ENCODE measurements at regions not wholly inside any gene's neighbourhood (a gene's known extent, or its start where the extent isn't known, plus 50 kb on each side); places are given as distances from the start of the nearest gene placed in this dataset.

- no peak overlapping the region for H3K4me3 ChIP-seq
- WGBS: 15% methylated on average over 2 of the region's 2 CpGs
- intact Hi-C loops (cut with DNase I): loop anchor here (2.0 kb wide), 1 partner anchor 735 kb away; no protein-coding TSS in a partner anchor
These were observed 326.6 kb downstream of the ARPP21 start for GRCh38 chr3:35965908-35966307.

GRCh38 chr3:35966629-35967464 is 327.5 kb downstream of the ARPP21 start:
- no peak for DNase-seq (ENCODE audit: extremely low spot score)
- intact Hi-C loops (cut with DNase I): loop anchor here (2.0 kb wide), 1 partner anchor 734 kb away; no protein-coding TSS in a partner anchor
- TF ChIP-seq EP300 (IDR thresholded peaks at IDR 0.05) (no peak), POLR2AphosphoS5 (IDR thresholded peaks at IDR 0.05) (no peak), POLR2A (IDR thresholded peaks at IDR 0.05; ENCODE audit: low read depth) (no peak), CTCF (IDR thresholded peaks at IDR 0.05) (no peak)
- Histone ChIP-seq H3K27ac (replicated peaks in 1 of 4) (no peak overlapping the region), H3K9me3 (no peaks in the 10 kb centered on the region), H3K4me1 (peaks cover 0 to 7% (median 4%) of the 10 kb centered on the region in 4 donors), H3K4me3 (no peak overlapping the region), H3K36me3 (no peaks in the 10 kb centered on the region), H3K27me3 (no peaks in the 10 kb centered on the region)
- 95% methylated on average over 3 of the region's 3 CpGs for WGBS

More at GRCh38 chr3:35965908-35966307, 326.6 kb downstream of the ARPP21 start:
- TF ChIP-seq CTCF (IDR thresholded peaks at IDR 0.05): peak; percentile 40 to 56 (median 48)
- TF ChIP-seq EP300 (IDR thresholded peaks at IDR 0.05): no peak
- Histone ChIP-seq H3K4me1 (peaks cover 0 to 7% (median 4%) of the 10 kb centered on the region in 4 donors), H3K9me3 (no peaks in the 10 kb centered on the region), H3K27ac (replicated peaks in 1 of 4) (no peak overlapping the region), H3K27me3 (no peaks in the 10 kb centered on the region), H3K36me3 (no peaks in the 10 kb centered on the region)
- DNase-seq (ENCODE audit: extremely low spot score): no peak

- no peak for TF ChIP-seq EP300 (IDR thresholded peaks at IDR 0.05)
- TF ChIP-seq POLR2AphosphoS5 (IDR thresholded peaks at IDR 0.05): no peak
- no peak for TF ChIP-seq CTCF (IDR thresholded peaks at IDR 0.05)
- no peak for TF ChIP-seq POLR2A (IDR thresholded peaks at IDR 0.05; ENCODE audit: low read depth)
- Histone ChIP-seq H3K9me3 (no peaks in the 10 kb centered on the region), H3K36me3 (no peaks in the 10 kb centered on the region), H3K4me1 (peaks cover 0 to 7% (median 4%) of the 10 kb centered on the region in 4 donors), H3K4me3 (no peak overlapping the region), H3K27me3 (no peaks in the 10 kb centered on the region), H3K27ac (replicated peaks in 1 of 4) (no peak overlapping the region)
- 52% methylated on average over 1 of the region's 1 CpG for WGBS
- intact Hi-C loops (cut with DNase I): no loop called here
- no peak for DNase-seq (ENCODE audit: extremely low spot score)
These were observed 328.8 kb downstream of the ARPP21 start for GRCh38 chr3:35968043-35968622.

GRCh38 chr3:35969406-35969805 is 330.1 kb downstream of the ARPP21 start:
- no peak overlapping the region for H3K27ac ChIP-seq (replicated peaks in 1 of 4)
- H3K36me3 ChIP-seq: no peaks in the 10 kb centered on the region
- 27% methylated on average over 3 of the region's 3 CpGs for WGBS
- no peaks in the 10 kb centered on the region for H3K27me3 ChIP-seq
- intact Hi-C loops (cut with DNase I): no loop called here
- H3K4me3 ChIP-seq: peak overlapping the region in 2 of 4 donors; percentile 33
- H3K4me1 ChIP-seq: peaks cover 0 to 7% (median 4%) of the 10 kb centered on the region in 4 donors
- no peaks in the 10 kb centered on the region for H3K9me3 ChIP-seq
- no peak for DNase-seq (ENCODE audit: extremely low spot score)
- TF ChIP-seq POLR2A (IDR thresholded peaks at IDR 0.05; ENCODE audit: low read depth) (no peak), EP300 (IDR thresholded peaks at IDR 0.05) (no peak), CTCF (IDR thresholded peaks at IDR 0.05) (no peak), POLR2AphosphoS5 (IDR thresholded peaks at IDR 0.05) (no peak)

Measured in esophagus muscularis mucosa (tissue), 4 donors.